SIG-M5 (cell line): ENCODE measurements at regions not wholly inside any gene's neighbourhood (a gene's known extent, or its start where the extent isn't known, plus 50 kb on each side); places are given as distances from the start of the nearest gene placed in this dataset.
"Not testable (repeated sequence)": the region's sequence is repeated elsewhere in the genome, so short reads cannot be mapped to it uniquely, and the experiment has no call there.

Source experiments
- DNase-seq: peaks from one replicate; lab custom pipeline; 2025; lab: John Stamatoyannopoulos, UW

GRCh38 chr3:110400315-110400714 is 671.3 kb upstream of the NECTIN3 start:
- DNase-seq, result no peak

- no peak for DNase-seq
Measured at GRCh38 chr3:110405830-110406585, 665.6 kb upstream of the NECTIN3 start.

GRCh38 chr3:110413266-110413665 is 658.4 kb upstream of the NECTIN3 start:
- no peak for DNase-seq

GRCh38 chr3:110413807-110414748 is 657.5 kb upstream of the NECTIN3 start:
- DNase-seq, result no peak

- DNase-seq, result no peak
Measured at GRCh38 chr3:110414855-110415254, 656.8 kb upstream of the NECTIN3 start.

- no peak for DNase-seq
Measured at GRCh38 chr3:110419096-110419495, 652.5 kb upstream of the NECTIN3 start.

GRCh38 chr3:110419601-110420000 is 652.0 kb upstream of the NECTIN3 start:
- DNase-seq, result no peak

- no peak for DNase-seq
Measured at GRCh38 chr3:110420158-110420641, 651.4 kb upstream of the NECTIN3 start.

- no peak for DNase-seq
Measured at GRCh38 chr3:110423276-110423675, 648.3 kb upstream of the NECTIN3 start.

GRCh38 chr3:110430146-110430545 is 641.5 kb upstream of the NECTIN3 start:
- no peak for DNase-seq

GRCh38 chr3:110436209-110436608 is 635.4 kb upstream of the NECTIN3 start:
- no peak for DNase-seq

- DNase-seq, result not testable (repeated sequence)
Measured at GRCh38 chr3:110440066-110440653, 631.5 kb upstream of the NECTIN3 start.

GRCh38 chr3:110454066-110454465 is 617.5 kb upstream of the NECTIN3 start:
- DNase-seq, result no peak

GRCh38 chr3:110456001-110456400 is 615.6 kb upstream of the NECTIN3 start:
- DNase-seq, result no peak

- DNase-seq, result no peak
Measured at GRCh38 chr3:110456438-110457138, 615.0 kb upstream of the NECTIN3 start.

GRCh38 chr3:110457508-110457907 is 614.1 kb upstream of the NECTIN3 start:
- DNase-seq, result no peak

- DNase-seq, result no peak
Measured at GRCh38 chr3:110459021-110459420, 612.6 kb upstream of the NECTIN3 start.

- DNase-seq, result no peak
Measured at GRCh38 chr3:110470310-110470709, 601.3 kb upstream of the NECTIN3 start.

GRCh38 chr3:110473405-110473804 is 598.2 kb upstream of the NECTIN3 start:
- DNase-seq, result no peak

- no peak for DNase-seq
Measured at GRCh38 chr3:110474397-110474796, 597.2 kb upstream of the NECTIN3 start.

- DNase-seq, result no peak
Measured at GRCh38 chr3:110478377-110479054, 593.1 kb upstream of the NECTIN3 start.
